WTC11 (cell line): ENCODE measurements at regions not wholly inside any gene's neighbourhood (a gene's known extent, or its start where the extent isn't known, plus 50 kb on each side); places are given as distances from the start of the nearest gene placed in this dataset.

ENCODE experiments used
- ATAC-seq: fragments of 200-7000 bp; cut with Tn5 transposase; 2 replicates; pipeline ENCODE4 v1.10.0; 2021; ENCODE audit warnings: mild to moderate bottlenecking, moderate library complexity
- CTCF ChIA-PET: fragments of 300-600 bp; sonication (Branson Sonifier 250); formaldehyde crosslinking; loops from one replicate; lab custom pipeline; 2021; ENCODE audit warnings: antibody characterized with exemption; lab: Charles Lee
- POLR2A ChIA-PET: fragments of 350-600 bp; sonication (Branson Sonifier 250); formaldehyde crosslinking; loops from one replicate; lab custom pipeline; 2021; ENCODE audit warnings: antibody characterized with exemption; lab: Charles Lee
- DNase-seq: peaks from one replicate; pipeline ENCODE4 v3.0.0; 2021; ENCODE audit warnings: low spot score
- H3K27ac Mint-ChIP-seq: 2 replicates; pipeline ENCODE4 v1.8.0; 2021; ENCODE audit warnings: mixed read lengths
- H3K27me3 Mint-ChIP-seq: 2 replicates; pipeline ENCODE4 v1.8.0; 2021; ENCODE audit warnings: low read depth, mild to moderate bottlenecking, moderate library complexity, mixed read lengths
- H3K36me3 Mint-ChIP-seq: 2 replicates; pipeline ENCODE4 v1.8.0; 2021; ENCODE audit warnings: mixed read lengths
- H3K4me1 Mint-ChIP-seq: 2 replicates; pipeline ENCODE4 v1.8.0; 2022; ENCODE audit warnings: mixed read lengths
- H3K4me3 Mint-ChIP-seq: 2 replicates; pipeline ENCODE4 v1.8.0; 2021; ENCODE audit warnings: mild to moderate bottlenecking, moderate library complexity, mixed read lengths
- H3K9me3 Mint-ChIP-seq: 2 replicates; pipeline ENCODE4 v1.8.0; 2021; ENCODE audit warnings: mixed read lengths
- ELF4 ChIP-seq: sonication (generic); formaldehyde crosslinking; IDR thresholded peaks from 2 replicates; pipeline ENCODE4 v1.8.1; 2022; ENCODE audit warnings: low read depth, mild to moderate bottlenecking, moderate library complexity, missing genetic modification reagents
- ESRRA ChIP-seq: sonication (generic); formaldehyde crosslinking; IDR thresholded peaks from 2 replicates; pipeline ENCODE4 v1.8.1; 2022; ENCODE audit warnings: mild to moderate bottlenecking, missing genetic modification reagents, borderline replicate concordance
- ETV6 ChIP-seq: sonication (generic); formaldehyde crosslinking; IDR thresholded peaks from 2 replicates; pipeline ENCODE4 v1.8.1; 2022; ENCODE audit warnings: mild to moderate bottlenecking, missing genetic modification reagents
- NFATC4 ChIP-seq: fragments of 250-450 bp; sonication (Bioruptor Pico); IDR thresholded peaks from 2 replicates; pipeline ENCODE4 v1.9.0; 2021; ENCODE audit warnings: mild to moderate bottlenecking
- NFYB ChIP-seq: sonication (generic); formaldehyde crosslinking; conservative IDR thresholded peaks from 2 replicates; pipeline ENCODE4 v1.8.0; 2022; ENCODE audit warnings: low read depth, missing genetic modification reagents
- NR3C1 ChIP-seq: sonication (generic); formaldehyde crosslinking; conservative IDR thresholded peaks from 2 replicates; pipeline ENCODE4 v1.8.1; 2023; ENCODE audit warnings: low read depth, mild to moderate bottlenecking, missing genetic modification reagents
- OVOL2 ChIP-seq: fragments of 250-450 bp; sonication (Bioruptor Pico); IDR thresholded peaks from 2 replicates; pipeline ENCODE4 v1.9.0; 2021; ENCODE audit warnings: mild to moderate bottlenecking, borderline replicate concordance
- PRDM15 ChIP-seq: sonication (generic); formaldehyde crosslinking; IDR thresholded peaks from 2 replicates; pipeline ENCODE4 v1.8.0; 2022; ENCODE audit warnings: missing genetic modification reagents
- PRRX2 ChIP-seq: fragments of 250-450 bp; sonication (Bioruptor Pico); IDR thresholded peaks from 2 replicates; pipeline ENCODE4 v1.8.0; 2021; ENCODE audit warnings: mild to moderate bottlenecking
- SOX15 ChIP-seq: fragments of 250-450 bp; sonication (Bioruptor Pico); IDR thresholded peaks from 2 replicates; pipeline ENCODE4 v1.9.0; 2021; ENCODE audit warnings: mild to moderate bottlenecking
- SP1 ChIP-seq: sonication (generic); formaldehyde crosslinking; conservative IDR thresholded peaks from 2 replicates; pipeline ENCODE4 v1.8.1; 2022; ENCODE audit warnings: missing genetic modification reagents
- USF2 ChIP-seq: sonication (generic); formaldehyde crosslinking; IDR thresholded peaks from 2 replicates; pipeline ENCODE4 v1.8.1; 2023; ENCODE audit warnings: mild to moderate bottlenecking, missing genetic modification reagents, moderate library complexity
- ZNF219 ChIP-seq: sonication (generic); formaldehyde crosslinking; IDR thresholded peaks from 2 replicates; pipeline ENCODE4 v1.8.0; 2023; ENCODE audit warnings: missing genetic modification reagents, mild to moderate bottlenecking, borderline replicate concordance
- ZNF396 ChIP-seq: fragments of 250-450 bp; sonication (Bioruptor Pico); IDR thresholded peaks from 2 replicates; pipeline ENCODE4 v1.8.0; 2021; ENCODE audit warnings: mild to moderate bottlenecking, moderate library complexity, borderline replicate concordance
- ZNF416 ChIP-seq: fragments of 250-450 bp; sonication (Bioruptor Pico); IDR thresholded peaks from 2 replicates; pipeline ENCODE4 v1.9.0; 2021; ENCODE audit warnings: mild to moderate bottlenecking, inconsistent platforms
- ZNF425 ChIP-seq: fragments of 250-450 bp; sonication (Bioruptor Pico); conservative IDR thresholded peaks from 2 replicates; pipeline ENCODE4 v1.9.0; 2021; ENCODE audit warnings: mild to moderate bottlenecking
- TF ChIP-seq, protein P1 (sequence below): sonication (generic); formaldehyde crosslinking; IDR thresholded peaks from 2 replicates; pipeline ENCODE4 v1.8.1; 2022; ENCODE audit warnings: mild to moderate bottlenecking, missing genetic modification reagents, moderate library complexity, borderline replicate concordance
- TF ChIP-seq, protein P2 (sequence below): fragments of 250-450 bp; sonication (Bioruptor Pico); IDR thresholded peaks from 2 replicates; pipeline ENCODE4 v1.9.0; 2021; ENCODE audit warnings: moderate library complexity, mild to moderate bottlenecking, inconsistent platforms, borderline replicate concordance
- TF ChIP-seq, protein P3 (sequence below): fragments of 250-450 bp; sonication (Bioruptor Pico); IDR thresholded peaks from 2 replicates; pipeline ENCODE4 v2.1.2; 2022; ENCODE audit warnings: mild to moderate bottlenecking, moderate library complexity

GRCh38 chr4:34191443-34191842 lies 2052.9 kb downstream of the ARAP2 start:
- DNase-seq (no peak), ATAC-seq (no peak)
- POLR2A ChIA-PET = no interaction called here
- Mint-ChIP-seq H3K27me3 (no peaks in the 10 kb centered on the region), H3K27ac (no peak overlapping the region), H3K4me1 (peaks cover 12% of the 10 kb centered on the region), H3K9me3 (peaks cover 6% of the 10 kb centered on the region), H3K36me3 (no peaks in the 10 kb centered on the region), H3K4me3 (no peak overlapping the region)
- CTCF ChIA-PET = no interaction called here
- no peak for TF ChIP-seq ETV6
- no peak for TF ChIP-seq NR3C1 (CRISPR knock-in tag)
- TF ChIP-seq, protein P1, sequence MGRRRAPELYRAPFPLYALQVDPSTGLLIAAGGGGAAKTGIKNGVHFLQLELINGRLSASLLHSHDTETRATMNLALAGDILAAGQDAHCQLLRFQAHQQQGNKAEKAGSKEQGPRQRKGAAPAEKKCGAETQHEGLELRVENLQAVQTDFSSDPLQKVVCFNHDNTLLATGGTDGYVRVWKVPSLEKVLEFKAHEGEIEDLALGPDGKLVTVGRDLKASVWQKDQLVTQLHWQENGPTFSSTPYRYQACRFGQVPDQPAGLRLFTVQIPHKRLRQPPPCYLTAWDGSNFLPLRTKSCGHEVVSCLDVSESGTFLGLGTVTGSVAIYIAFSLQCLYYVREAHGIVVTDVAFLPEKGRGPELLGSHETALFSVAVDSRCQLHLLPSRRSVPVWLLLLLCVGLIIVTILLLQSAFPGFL = no peak
- no peak for TF ChIP-seq ZNF396 (CRISPR knock-in tag)
- no peak for TF ChIP-seq NFATC4 (CRISPR knock-in tag)
- TF ChIP-seq, protein P2, sequence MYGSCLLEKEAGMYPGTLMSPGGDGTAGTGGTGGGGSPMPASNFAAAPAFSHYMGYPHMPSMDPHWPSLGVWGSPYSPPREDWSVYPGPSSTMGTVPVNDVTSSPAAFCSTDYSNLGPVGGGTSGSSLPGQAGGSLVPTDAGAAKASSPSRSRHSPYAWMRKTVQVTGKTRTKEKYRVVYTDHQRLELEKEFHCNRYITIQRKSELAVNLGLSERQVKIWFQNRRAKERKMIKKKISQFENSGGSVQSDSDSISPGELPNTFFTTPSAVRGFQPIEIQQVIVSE (CRISPR knock-in tag) = no peak
- no peak for TF ChIP-seq SOX15
- no peak for TF ChIP-seq USF2 (CRISPR knock-in tag)
- no peak for TF ChIP-seq NFYB
- TF ChIP-seq ZNF416 (CRISPR knock-in tag) = no peak

DNA sequence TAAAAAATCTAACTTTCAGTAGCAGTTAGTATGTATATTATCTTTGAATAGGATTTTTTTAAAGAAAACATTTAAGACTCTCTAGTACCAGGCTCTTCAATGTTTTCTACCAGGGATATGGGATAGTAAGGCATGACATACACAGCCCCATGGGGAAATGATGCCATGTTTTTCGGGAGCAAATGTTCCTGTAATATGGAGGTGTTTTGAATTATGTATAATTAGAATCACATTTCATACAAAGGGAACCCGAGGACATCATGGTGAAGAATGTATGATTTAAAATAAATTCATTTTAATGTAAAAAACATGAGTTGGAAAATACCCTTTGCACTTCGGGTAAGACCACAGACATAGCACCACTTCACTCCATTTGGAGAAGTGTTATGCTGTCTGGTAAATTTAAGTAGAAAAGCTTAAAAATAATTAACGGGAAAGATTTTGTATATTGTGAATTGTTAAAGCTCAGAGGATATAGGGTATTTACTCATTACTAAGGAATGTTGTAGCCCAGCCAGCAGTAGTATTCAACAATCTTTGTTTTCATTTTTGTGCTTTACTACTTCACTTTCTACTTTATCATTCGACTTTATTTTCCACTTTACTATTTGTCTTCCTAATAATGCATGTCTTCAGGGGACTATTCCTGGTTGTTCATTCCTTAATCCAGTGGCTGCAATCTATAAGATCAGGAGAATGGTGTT lies 2050.7 kb downstream of the ARAP2 start:
- Mint-ChIP-seq H3K9me3 (peaks cover 6% of the 10 kb centered on the region), H3K36me3 (no peaks in the 10 kb centered on the region)
- POLR2A ChIA-PET = no interaction called here
- no peak for ATAC-seq
- no peak for TF ChIP-seq ZNF425 (CRISPR knock-in tag)
- TF ChIP-seq PRDM15 = no peak
- TF ChIP-seq PRRX2 (CRISPR knock-in tag) = no peak
- TF ChIP-seq ELF4 (CRISPR knock-in tag) = no peak
- TF ChIP-seq ESRRA (CRISPR knock-in tag) = no peak
- TF ChIP-seq ZNF219 = no peak
- TF ChIP-seq, protein P3, sequence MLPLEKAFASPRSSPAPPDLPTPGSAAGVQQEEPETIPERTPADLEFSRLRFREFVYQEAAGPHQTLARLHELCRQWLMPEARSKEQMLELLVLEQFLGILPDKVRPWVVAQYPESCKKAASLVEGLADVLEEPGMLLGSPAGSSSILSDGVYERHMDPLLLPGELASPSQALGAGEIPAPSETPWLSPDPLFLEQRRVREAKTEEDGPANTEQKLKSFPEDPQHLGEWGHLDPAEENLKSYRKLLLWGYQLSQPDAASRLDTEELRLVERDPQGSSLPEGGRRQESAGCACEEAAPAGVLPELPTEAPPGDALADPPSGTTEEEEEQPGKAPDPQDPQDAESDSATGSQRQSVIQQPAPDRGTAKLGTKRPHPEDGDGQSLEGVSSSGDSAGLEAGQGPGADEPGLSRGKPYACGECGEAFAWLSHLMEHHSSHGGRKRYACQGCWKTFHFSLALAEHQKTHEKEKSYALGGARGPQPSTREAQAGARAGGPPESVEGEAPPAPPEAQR (CRISPR knock-in tag) = no peak
- no peak for TF ChIP-seq OVOL2 (CRISPR knock-in tag)
- TF ChIP-seq SP1 (CRISPR knock-in tag) = no peak
- TF ChIP-seq, all 79 proteins: peak for 0
- H3K4me1 Mint-ChIP-seq = peaks cover 5% of the 10 kb centered on the region
- no peak overlapping the region for H3K27ac Mint-ChIP-seq
- no peaks in the 10 kb centered on the region for H3K27me3 Mint-ChIP-seq
- no peak overlapping the region for H3K4me3 Mint-ChIP-seq
- DNase-seq = no peak
- CTCF ChIA-PET = no interaction called here
